GM12892 (cell line): ENCODE measurements at regions not wholly inside any gene's neighbourhood (a gene's known extent, or its start where the extent isn't known, plus 50 kb on each side); places are given as distances from the start of the nearest gene placed in this dataset.
"Not testable (repeated sequence)": the region's sequence is repeated elsewhere in the genome, so short reads cannot be mapped to it uniquely, and the experiment has no call there.

ENCODE experiments used
- DNase-seq: peaks from one replicate; pipeline ENCODE4 v3.0.0; 2011; ENCODE audit not compliant: insufficient read length
- FAIRE-seq: peaks from 2 replicates; lab custom pipeline; 2011; peaks lifted over from hg19 to GRCh38; lab: Jason Lieb, UNC
- POLR2A ChIP-seq: IDR thresholded peaks from 2 replicates; pipeline ENCODE4 v1.6.1; 2011; ENCODE audit warnings: low read depth, low read length, control low read depth
- POLR2AphosphoS5 ChIP-seq: IDR thresholded peaks from 2 replicates; pipeline ENCODE4 v1.6.1; 2011; ENCODE audit warnings: low read depth, low read length, control low read depth
- TAF1 ChIP-seq: IDR thresholded peaks from 2 replicates; pipeline ENCODE4 v1.6.1; 2011; ENCODE audit warnings: low read depth, mild to moderate bottlenecking, control low read depth, low read length, borderline replicate concordance

GRCh38 chr3:163196815-163197374, 1700.3 kb downstream of the OTOL1 start:
- no peak for TF ChIP-seq POLR2A
- no peak for TF ChIP-seq TAF1
- FAIRE-seq (no peak), DNase-seq (no peak)

GRCh38 chr3:163196245-163196644, 1699.6 kb downstream of the OTOL1 start:
- FAIRE-seq, result no peak

GRCh38 chr3:163185721-163186350, 1689.2 kb downstream of the OTOL1 start:
- FAIRE-seq, result no peak
- TF ChIP-seq POLR2A, result no peak
- TF ChIP-seq POLR2AphosphoS5, result no peak
- TF ChIP-seq TAF1, result no peak

More at GRCh38 chr3:163196245-163196644, 1699.6 kb downstream of the OTOL1 start:
- no peak for DNase-seq
- TF ChIP-seq TAF1, result no peak
- TF ChIP-seq POLR2AphosphoS5, result no peak
- TF ChIP-seq POLR2A, result no peak

GRCh38 chr3:163175970-163176369, 1679.4 kb downstream of the OTOL1 start:
- TF ChIP-seq TAF1, result no peak
- no peak for TF ChIP-seq POLR2A
- TF ChIP-seq POLR2AphosphoS5, result no peak
- FAIRE-seq, result no peak
- no peak for DNase-seq

More at GRCh38 chr3:163185721-163186350, 1689.2 kb downstream of the OTOL1 start:
- no peak for DNase-seq

- not testable (repeated sequence) for DNase-seq, FAIRE-seq
Measured at GRCh38 chr3:163172513-163172912, 1675.9 kb downstream of the OTOL1 start.

- DNase-seq, result no peak
- FAIRE-seq, result no peak
- no peak for TF ChIP-seq POLR2A
- TF ChIP-seq TAF1, result no peak
- no peak for TF ChIP-seq POLR2AphosphoS5
Measured at GRCh38 chr3:163166197-163166596, 1669.6 kb downstream of the OTOL1 start.

GRCh38 chr3:163159306-163159705, 1662.7 kb downstream of the OTOL1 start:
- FAIRE-seq (no peak), DNase-seq (no peak)
- TF ChIP-seq POLR2AphosphoS5 (no peak), POLR2A (no peak), TAF1 (no peak)

- DNase-seq, result no peak
- FAIRE-seq, result no peak
- TF ChIP-seq POLR2A (no peak), TAF1 (no peak), POLR2AphosphoS5 (no peak)
Measured at GRCh38 chr3:163139600-163139999, 1643.0 kb downstream of the OTOL1 start.

GRCh38 chr3:163138258-163138657, 1641.7 kb downstream of the OTOL1 start:
- no peak for TF ChIP-seq POLR2AphosphoS5
- no peak for TF ChIP-seq TAF1
- no peak for TF ChIP-seq POLR2A

GRCh38 chr3:163132111-163132510, 1635.5 kb downstream of the OTOL1 start:
- no peak for DNase-seq
- no peak for TF ChIP-seq POLR2AphosphoS5
- no peak for TF ChIP-seq TAF1
- TF ChIP-seq POLR2A, result no peak
- FAIRE-seq, result no peak

More at GRCh38 chr3:163138258-163138657, 1641.7 kb downstream of the OTOL1 start:
- DNase-seq (no peak), FAIRE-seq (no peak)

GRCh38 chr3:163129287-163129686, 1632.7 kb downstream of the OTOL1 start:
- no peak for FAIRE-seq
- TF ChIP-seq TAF1, result no peak
- no peak for TF ChIP-seq POLR2AphosphoS5
- TF ChIP-seq POLR2A, result no peak
- DNase-seq, result no peak

- no peak for FAIRE-seq
- DNase-seq, result no peak
- no peak for TF ChIP-seq TAF1
Measured at GRCh38 chr3:163126115-163126514, 1629.5 kb downstream of the OTOL1 start.
